GM19239 (cell line): ENCODE measurements at regions not wholly inside any gene's neighbourhood (a gene's known extent, or its start where the extent isn't known, plus 50 kb on each side); places are given as distances from the start of the nearest gene placed in this dataset.
"Not testable (repeated sequence)": the region's sequence is repeated elsewhere in the genome, so short reads cannot be mapped to it uniquely, and the experiment has no call there.

ENCODE experiments used
- DNase-seq: peaks from one replicate; pipeline ENCODE4 v3.0.0; 2011; ENCODE audit warnings: low spot score; ENCODE audit not compliant: insufficient read length
- FAIRE-seq: peaks from 2 replicates; lab custom pipeline; 2011; peaks lifted over from hg19 to GRCh38; lab: Jason Lieb, UNC

DNA sequence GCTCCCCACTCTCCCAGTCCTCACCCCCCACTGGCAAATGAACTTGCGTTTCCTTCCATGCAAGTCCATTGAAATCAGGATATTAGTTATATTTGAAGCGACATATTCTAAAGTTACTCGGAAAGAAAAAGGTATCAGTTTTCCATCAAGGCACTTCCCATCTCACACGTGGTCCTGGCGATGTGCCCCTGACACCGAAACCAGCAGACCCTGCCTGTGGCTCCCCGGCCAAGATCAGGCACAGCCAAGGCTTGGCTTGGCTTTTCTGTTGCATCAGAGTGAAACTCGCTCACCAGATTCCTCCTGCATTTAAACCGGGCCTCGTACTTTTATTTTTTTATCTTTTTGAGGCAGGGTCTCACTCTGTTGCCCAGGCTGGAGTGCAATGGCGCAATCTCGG, 195.1 kb downstream of the NPIPB11 start:
- FAIRE-seq, DNase-seq: not testable (repeated sequence)

DNA sequence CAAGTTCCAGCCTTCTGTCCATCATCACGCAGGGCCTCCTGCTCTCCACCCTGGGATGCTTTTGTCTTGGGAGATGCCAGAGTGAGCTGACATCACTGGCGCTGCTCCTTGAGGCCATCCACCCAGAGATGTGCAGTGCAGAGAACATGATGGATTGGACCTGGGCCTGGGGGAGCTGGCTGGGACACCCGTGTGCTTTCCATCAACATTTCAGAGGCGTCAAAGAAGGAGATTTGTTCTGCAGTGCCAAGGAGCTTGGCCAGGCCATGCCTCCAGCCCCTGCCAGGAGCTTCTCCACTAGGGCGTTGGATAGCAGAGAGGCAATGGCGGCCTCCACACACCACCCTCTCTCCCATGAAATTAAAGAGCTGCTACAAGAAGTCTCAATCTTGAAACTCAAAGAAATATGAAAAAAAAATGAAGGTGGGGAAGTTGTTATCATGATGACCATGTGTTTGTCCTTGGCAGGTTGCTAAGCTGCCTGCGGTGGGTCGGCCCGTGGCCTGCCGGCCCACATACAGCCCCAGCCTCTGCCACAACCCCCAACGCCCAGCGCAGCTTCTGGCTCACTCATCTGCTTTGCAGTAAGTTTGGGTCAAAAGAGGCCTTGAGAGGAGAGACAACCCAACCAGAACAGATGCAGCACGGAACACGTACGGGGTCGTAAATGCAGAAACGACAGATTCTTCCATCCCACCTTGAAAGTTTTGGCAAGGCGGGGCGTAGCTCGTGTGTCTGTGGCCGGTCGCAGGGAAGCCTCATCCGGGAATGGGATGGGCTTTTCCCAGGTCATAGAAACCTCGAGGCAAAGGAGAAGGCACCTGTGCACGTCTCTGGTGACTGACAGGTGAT, 196.0 kb downstream of the NPIPB11 start:
- not testable (repeated sequence) for FAIRE-seq, DNase-seq

DNA sequence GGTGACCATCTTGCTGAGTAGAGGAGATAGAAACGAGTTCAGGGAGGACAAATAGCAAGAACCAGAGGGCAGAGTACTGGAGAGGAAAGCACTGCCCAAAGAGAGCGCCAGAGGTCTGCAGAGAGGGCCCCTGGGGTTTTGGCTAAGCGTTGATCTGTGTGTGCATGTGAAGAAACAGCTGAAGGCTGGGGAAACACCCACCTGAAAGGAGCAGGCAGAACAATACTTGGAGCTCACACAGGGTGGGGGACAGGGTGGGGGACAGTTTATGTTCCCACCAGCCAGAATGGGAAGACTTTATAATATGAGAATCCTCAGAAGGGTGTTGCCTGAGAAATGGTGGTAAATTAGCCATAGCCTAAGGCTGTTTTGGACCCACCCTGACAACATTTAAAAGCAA, 200.4 kb downstream of the NPIPB11 start:
- DNase-seq, FAIRE-seq: not testable (repeated sequence)

DNA sequence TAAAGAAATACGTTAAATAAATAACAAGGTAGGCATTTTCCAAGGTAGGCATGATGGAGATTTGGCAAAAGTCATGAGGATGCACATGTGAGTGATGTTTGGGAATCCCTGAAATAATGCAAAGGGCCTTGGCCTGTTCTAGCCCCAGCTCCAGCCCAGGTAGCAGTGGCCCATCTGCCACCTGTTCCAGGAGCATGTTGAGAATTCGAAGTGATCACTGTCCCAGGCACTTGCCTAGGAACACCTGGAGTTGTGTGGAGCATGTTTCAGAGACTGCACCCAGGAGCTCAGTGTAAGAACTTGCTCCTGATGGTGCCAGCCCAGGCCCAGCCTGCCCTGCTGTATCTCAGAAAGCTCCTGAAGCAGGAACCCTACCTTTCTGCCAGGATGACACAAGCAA, 201.4 kb downstream of the NPIPB11 start:
- not testable (repeated sequence) for DNase-seq, FAIRE-seq

DNA sequence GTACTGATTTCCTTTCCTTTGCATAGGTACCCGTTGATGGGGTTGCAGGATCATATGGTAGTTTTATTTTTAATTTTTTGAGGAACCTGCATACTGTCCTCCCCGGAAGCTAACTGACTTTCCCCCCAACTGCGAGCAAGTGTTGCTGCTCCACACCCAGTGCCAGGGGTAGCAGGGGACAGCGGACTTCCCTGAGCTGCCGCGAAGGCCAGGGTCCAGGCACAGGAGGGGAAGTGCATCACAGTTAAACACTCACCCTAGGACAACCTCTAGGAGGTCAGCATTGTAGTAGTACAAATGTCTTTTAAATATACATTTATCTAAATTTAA, 201.7 kb downstream of the NPIPB11 start:
- no peak for FAIRE-seq
- DNase-seq: no peak

DNA sequence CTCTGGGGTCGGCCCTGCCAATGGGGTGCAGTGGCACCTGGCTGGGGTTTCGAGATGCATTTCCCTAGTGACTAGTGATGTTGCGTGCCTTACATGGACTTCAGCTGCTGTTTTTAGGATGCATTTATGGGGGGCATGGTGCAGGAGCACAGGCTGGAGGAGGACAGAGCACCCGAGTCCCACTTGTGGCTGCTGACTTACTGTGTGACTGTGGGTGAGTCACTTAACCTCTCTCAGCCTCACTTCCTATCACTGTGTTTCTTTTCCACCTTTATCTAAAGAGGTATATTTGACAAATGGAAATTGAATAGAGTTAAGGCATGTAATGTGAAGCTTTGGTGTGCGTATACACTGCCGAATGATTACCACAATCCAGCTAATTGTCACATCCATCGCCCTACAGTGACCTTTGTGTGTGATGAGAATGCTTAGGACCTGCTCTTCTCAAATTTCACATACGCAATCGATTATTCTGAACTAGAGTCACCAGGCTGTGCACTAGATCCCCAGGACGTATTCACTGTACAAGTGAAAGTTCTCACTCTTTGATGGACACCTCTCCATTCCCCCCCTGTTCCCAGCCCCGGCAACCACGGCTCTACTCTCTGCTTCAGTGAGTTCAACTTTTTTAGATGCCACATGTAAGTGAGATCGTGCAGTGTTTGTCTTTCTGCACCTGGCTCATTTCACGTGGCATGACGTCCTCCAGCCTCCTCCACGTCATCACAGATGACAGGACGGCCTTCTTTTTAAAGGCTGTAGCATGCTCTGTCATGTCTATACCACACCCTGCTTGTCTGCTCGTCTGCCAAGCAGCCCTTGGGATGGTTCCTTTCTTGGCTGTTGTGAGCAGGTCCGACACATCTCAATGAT, 202.3 kb downstream of the NPIPB11 start:
- FAIRE-seq, DNase-seq: not testable (repeated sequence)

DNA sequence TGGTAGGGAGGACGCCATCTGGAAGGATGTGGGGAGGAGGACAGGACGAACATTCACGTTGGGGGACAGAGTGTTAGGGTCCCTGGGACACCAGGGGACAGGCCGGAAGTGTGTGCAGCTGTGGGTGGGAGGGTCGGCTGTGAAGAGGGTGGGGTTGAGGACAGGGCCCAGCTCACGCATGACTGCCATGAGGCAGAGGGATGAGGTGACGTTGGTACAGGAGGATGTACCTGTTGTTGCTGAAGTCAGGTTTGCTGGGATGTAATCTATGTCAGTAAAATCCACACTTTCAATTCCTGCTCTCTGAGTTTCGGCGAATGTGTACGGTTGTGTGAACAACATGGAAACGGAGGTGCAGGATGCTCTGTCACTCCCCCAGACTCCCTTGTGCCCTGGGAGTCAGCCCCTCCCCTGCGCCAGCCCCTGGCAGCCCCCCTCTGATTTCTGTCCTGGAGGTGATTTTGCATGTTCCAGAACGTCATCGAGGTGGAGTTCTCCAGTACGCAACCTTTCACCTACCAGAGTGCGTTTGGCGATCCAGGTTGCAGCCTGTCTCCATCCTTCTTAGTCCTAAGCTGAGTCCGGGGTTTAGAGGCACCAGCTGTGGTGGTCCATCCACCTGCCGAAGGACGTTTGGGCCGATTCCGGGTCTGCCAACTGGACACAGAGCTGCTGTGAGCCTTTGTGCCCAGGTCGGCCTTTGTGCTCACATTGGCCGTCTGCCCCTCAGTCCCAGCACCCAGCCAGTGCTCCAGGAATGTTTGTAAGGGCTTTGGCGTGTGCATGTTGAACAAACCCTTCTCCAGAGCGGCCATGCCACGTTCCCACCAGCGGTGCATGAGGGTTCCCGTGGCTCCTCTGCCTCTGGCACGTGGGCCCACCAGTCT, 203.2 kb downstream of the NPIPB11 start:
- not testable (repeated sequence) for FAIRE-seq

DNA sequence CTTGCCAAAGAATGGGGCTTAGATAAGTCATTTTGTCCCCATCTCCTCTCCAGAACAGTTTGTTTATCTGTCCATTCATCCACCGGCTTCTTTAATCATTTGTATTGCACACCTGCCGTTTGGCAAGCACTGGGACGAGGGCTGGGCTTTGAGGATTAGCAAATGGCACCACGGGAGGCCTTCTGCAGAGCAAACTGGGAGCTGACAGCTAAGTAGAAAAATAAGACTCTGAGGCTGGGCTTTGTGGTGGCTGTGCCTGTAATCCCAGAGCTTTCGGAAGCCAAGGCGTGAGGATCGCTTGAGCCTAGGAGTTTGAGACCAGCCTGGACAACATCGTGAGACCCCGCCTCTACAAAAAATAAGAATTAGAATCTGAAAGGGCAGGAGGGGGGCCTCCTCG, 203.9 kb downstream of the NPIPB11 start:
- FAIRE-seq: not testable (repeated sequence)

More for the DNA sequence above, 203.2 kb downstream of the NPIPB11 start:
- not testable (repeated sequence) for DNase-seq

DNA sequence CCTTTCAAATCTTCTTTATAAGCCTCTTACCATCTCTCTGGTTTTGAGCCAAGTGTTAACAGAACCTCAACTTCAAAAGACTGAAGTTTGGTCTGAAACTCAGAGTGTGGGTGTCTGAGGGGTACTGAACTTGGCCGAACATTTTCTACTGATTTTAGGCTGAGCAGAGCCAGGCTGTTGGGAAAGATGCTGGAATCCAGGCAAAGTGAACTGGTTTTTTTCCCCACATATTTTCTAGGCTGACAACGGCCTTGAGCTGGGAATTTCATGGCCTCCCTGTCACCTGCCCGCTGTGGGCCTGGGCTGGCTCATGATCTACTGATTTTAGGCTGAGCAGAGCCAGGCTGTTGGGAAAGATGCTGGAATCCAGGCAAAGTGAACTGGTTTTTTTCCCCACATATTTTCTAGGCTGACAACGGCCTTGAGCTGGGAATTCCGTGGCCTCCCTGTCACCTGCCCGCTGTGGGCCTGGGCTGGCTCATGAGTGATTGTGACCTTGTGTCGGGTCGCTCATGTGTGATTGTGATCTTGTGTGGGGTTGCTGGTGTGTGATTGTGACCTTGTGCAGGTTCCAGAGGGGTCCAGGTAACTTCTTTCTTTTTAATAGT, 204.4 kb downstream of the NPIPB11 start:
- not testable (repeated sequence) for DNase-seq, FAIRE-seq

More for the DNA sequence above, 203.9 kb downstream of the NPIPB11 start:
- DNase-seq: not testable (repeated sequence)

DNA sequence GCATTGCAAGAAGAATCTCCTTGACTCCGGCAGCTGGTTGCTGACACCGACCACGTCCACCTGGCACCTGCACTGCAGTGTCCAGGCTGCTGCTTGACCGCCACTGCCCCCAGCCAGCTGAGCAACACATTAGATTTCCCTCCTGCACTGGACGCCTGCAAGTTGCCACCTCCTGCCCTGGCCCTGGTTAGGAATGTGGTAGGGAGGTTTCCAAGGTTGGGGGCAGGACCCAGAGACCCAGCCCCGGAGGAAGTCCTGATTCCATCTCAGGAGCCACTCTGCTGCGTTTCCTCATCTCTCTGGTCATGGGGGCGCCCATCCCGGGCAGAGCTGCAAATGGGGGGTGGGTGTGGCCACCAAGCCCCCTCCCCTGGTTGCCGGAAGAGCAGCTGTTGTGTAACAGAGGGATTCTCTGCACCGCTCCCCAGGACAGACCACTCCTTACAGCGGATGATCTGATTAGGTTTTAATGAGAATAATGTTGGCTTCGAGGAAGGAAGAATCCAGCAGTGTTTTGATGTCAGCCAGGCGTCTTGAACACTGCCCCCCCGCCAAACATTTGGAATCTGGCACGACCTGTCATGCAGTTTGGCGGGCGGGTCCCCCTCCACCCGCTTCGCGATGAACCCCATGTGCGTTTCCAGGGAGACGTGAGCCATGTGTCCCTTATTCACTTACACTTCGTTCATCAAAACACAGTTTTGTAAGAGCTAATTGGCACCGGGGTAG, 205.1 kb downstream of the NPIPB11 start:
- DNase-seq, FAIRE-seq: not testable (repeated sequence)

DNA sequence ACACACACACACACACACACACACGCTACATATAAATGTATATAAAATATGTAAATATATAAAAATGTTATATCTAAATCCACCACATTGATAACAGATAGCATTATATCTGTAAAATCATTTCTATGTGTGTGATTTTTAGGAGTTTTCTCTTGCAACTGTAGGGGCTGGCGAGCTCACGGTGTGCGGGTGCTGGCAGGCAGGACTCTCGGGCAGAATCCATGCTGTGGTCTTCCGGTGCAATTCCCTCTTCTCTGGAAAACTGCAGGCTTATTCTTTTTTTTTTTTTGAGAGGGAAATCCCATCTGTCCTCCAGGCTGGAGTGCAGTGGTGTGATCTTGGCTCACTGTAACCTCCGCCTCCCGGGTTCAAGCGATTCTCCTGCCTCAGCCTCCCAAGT, 205.8 kb downstream of the NPIPB11 start:
- FAIRE-seq: not testable (repeated sequence)

DNA sequence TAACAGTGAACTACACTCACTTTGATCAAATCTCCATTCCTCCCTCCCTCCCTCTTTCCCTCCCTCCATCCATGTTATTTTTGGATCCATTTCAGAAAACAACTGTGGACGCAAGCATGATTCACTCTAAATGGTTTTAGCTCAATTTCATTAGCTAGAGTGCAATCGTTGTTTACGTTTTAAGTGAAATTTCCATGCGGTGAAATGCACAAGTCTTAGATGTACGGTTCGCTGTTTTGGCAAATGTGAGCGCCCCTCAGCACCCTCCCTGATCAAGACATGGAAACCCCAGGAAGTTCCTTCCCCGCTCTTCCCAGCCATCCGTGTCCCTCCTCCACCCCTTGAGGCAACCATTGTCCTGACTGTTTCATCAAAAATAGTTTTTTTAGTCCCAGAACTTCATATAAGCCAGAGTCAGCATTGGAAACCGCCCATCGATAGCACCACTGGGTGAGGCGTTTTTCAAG, 206.3 kb downstream of the NPIPB11 start:
- not testable (repeated sequence) for FAIRE-seq, DNase-seq

More for the DNA sequence above, 205.8 kb downstream of the NPIPB11 start:
- not testable (repeated sequence) for DNase-seq

DNA sequence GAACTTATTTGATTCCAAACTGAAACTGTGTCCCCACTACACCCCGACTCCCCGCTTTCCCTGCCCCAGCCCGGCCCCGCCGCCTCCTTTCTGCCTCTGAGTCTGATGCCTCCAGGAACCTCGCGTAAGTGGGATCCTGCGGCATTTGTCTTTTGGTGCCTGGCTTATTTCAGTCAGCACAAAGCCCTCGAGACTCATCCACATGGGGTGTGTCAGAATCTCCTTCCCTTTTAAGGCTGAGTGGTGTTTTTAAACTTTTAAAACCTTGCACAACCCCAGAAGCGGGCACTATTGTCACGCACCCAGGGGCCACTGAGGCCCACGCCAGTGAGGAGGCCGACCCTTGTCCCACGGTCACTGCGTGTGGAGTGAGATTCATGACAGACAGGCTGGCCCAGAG, 206.9 kb downstream of the NPIPB11 start:
- FAIRE-seq, DNase-seq: not testable (repeated sequence)

DNA sequence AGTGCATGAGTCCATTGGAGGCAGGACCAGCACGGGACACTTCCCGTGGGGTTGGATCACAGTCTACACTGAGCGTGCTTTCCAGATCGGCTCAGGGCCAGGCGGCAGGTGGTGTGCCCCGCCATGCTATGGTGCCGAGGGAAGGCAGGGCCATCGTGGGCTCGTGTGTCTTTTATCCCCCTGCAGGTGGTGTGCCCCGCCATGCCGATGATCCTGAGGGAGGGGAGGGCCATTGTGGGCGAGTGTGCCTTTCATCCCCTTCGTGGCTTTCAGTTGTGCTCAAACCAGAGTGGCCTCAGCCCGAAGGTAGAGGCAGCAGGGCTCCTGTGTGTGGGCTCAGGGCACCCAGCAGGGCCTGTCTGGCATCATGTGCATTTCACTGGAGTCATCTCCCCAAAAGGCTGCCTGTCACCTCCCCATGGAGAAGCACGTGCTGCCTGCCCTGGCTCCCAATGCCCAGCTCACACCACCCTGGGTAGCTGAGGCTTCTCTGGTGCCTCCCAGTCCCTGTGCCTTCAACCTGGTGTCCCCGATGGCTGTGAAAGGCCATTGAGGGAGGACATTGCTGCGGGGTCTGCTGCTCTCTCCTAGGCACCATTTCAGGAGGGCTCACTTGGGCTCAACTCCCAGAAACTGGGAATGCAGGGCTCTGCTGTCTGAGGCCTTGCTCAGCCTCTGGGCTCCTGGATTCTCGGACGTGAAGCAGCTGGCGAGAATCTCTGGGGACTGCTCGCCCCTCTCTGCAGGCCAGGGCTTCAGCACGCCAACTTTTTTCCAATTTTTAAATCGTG, 207.6 kb downstream of the NPIPB11 start:
- DNase-seq: no peak
- FAIRE-seq: no peak

DNA sequence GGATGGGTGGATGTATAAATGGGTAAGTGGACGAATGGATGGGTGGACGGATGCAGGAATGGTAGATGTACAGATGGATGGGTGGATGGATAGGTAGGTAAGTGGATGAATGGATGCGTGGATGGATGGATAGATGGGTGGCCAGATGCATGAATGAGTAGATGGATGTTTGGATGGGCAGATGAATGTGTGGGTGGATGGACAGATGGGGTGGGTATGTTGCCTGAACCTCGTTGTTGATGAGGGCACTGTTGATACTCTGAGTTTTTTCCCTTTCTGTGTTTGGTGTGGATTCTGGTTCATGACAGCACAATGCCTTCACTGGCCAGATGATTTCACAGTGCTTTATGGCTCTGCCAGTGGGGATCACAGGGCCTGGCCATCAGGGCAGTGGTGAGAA, 208.3 kb downstream of the NPIPB11 start:
- DNase-seq (no peak), FAIRE-seq (no peak)

DNA sequence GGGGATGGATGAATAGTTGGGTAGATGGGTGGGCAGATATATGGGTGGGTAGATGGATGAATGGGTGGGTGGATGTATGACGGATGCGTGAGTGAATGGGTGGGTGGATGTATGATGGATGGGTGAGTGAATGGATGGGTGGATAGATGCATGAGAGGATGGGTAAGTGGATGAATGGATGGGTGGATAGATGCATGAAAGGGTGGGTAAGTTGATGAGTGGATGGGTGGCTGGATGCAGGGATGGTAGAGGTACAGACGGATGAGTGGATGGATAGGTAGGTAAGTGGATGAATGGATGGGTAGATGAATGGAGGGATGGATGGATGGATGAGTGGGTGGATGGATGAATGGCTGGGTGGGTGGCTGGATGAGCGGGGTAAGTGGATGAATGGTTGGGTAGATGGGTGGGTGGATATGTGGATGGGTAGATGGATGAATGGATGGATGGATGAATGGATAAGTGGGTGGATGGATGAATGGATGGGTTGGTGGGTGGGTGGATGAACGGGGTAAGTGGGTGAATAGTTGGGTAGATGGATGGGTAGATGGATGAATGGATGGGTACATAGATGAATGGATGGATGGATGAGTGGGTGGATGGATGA, 208.9 kb downstream of the NPIPB11 start:
- not testable (repeated sequence) for DNase-seq, FAIRE-seq

DNA sequence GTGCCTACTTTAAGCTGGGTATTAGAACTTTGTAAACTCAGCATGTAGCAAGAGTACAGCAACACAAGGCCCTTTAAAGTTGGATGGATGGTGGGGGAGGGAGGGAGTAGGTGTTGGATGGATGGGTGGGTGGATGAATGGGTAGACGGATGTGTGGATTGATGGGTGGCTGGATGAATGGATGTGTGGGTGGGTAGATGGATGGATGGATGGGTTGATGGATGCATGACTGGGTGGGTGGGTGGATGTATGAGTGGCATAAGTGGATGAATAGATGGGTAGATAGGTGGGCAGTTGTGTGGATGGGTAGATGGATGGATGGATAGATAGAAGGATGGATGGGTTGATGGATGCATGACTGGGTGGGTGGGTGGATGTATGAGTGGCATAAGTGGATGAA, 209.8 kb downstream of the NPIPB11 start:
- DNase-seq, FAIRE-seq: not testable (repeated sequence)
